HG03060 (cell line): ENCODE measurements at regions not wholly inside any gene's neighbourhood (a gene's known extent, or its start where the extent isn't known, plus 50 kb on each side); places are given as distances from the start of the nearest gene placed in this dataset.

Experiments
- ATAC-seq: cut with Tn5 transposase; IDR thresholded peaks from one replicate; pipeline ENCODE4 v1.9.1; 2021; ENCODE audit warnings: low read depth, moderate number of reproducible peaks; ENCODE audit not compliant: unreplicated experiment

GRCh38 chr1:175865041-175865766, 121.8 kb upstream of the TNR start:
- no peak for ATAC-seq

GRCh38 chr1:175864625-175865024, 121.2 kb upstream of the TNR start:
- ATAC-seq: no peak

DNA sequence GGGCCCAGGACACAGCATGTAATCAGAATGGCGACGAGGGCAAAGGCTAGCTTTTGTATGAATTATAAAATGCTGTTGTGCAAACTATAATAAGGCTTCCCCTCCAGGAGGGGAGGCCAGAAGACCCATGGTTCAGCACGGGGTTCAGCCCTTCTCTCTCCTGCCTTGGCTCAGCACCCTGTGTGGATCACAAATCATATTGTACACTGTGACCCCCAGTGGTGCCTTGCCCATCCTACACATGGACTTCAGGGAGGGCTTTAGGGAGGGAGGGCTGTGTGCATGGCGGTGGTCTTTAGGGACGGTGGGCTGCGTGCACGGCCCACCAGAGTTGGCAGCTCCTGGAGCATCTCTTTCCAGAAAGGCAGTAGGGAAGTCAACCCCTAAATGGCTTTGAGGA, 120.8 kb upstream of the TNR start:
- no peak for ATAC-seq

- ATAC-seq: no peak
These were observed 120.1 kb upstream of the TNR start for GRCh38 chr1:175863299-175864050.

- no peak for ATAC-seq
These were observed 119.0 kb upstream of the TNR start for GRCh38 chr1:175862408-175862807.

- ATAC-seq: no peak
These were observed 118.4 kb upstream of the TNR start for GRCh38 chr1:175861626-175862367.

- no peak for ATAC-seq
These were observed 114.4 kb upstream of the TNR start for GRCh38 chr1:175857756-175858155.

DNA sequence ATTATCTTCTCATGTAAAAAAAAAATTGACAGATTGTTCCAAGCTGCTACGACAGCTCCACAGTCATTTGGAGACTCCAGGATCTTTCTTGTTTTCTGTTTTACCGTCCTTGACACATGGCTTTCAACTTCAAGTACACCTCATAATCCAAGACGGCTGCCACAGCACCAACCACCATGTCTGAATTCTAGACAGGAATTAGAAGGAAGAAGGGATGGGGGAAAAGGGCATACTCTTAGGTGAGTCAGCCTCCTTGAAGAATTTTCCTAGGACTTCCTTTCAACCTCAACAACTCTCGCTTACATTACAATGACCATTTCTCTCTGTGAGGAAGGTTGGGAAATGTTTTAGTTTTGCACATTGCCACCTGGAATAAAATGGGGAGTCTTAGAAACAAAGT, 110.3 kb upstream of the TNR start:
- ATAC-seq: no peak

- ATAC-seq: no peak
These were observed 108.4 kb upstream of the TNR start for GRCh38 chr1:175851749-175852148.

- ATAC-seq: no peak
These were observed 104.9 kb upstream of the TNR start for GRCh38 chr1:175848329-175848728.

GRCh38 chr1:175845985-175846384, 102.6 kb upstream of the TNR start:
- no peak for ATAC-seq

DNA sequence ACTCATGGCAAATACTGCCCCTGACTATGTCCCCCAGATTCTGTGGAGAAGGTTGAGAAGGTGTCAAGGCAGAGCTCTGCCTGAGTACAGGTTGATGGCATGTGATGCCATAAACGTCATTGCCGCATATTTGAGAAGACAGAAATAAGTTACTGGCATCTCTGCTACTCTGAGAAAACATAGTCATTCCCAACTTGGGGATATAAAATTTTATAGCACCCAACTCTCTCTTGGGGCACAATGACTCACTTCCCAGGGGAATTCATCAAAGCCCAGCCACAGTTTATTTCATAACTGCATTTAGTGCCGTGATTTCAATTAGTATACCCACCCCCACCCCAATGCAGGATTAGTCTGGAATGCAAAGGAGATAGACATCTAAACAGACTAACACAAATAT, 101.9 kb upstream of the TNR start:
- ATAC-seq: no peak

- ATAC-seq: no peak
These were observed 101.5 kb upstream of the TNR start for GRCh38 chr1:175844877-175845276.

- ATAC-seq: no peak
These were observed 99.2 kb upstream of the TNR start for GRCh38 chr1:175842550-175842949.

DNA sequence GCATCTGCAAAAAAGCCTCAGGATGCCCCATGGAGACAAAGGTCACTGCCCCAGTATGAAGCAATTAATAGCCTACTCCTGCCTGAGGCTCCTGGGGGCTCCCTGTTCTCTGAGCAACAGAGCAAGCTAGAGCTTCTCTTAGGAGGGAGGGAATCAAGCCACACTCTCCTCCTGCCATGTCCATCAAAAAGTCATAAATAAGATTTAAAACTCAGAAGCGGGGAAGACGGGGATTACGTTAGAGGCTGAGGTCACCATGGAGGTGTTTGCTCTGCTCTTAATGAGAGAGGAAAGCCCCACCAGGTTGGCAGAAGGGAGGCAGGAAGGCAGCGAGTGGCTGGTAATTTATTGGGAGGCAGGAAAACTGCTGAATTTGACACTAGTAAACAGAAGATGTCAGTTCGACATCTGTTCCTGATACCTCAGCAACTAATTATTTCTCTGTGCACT, 98.4 kb upstream of the TNR start:
- ATAC-seq: no peak

GRCh38 chr1:175840787-175841186, 97.4 kb upstream of the TNR start:
- ATAC-seq: no peak

GRCh38 chr1:175839779-175840669, 96.6 kb upstream of the TNR start:
- ATAC-seq: no peak

GRCh38 chr1:175834597-175834996, 91.2 kb upstream of the TNR start:
- ATAC-seq: no peak

- ATAC-seq: no peak
These were observed 90.6 kb upstream of the TNR start for GRCh38 chr1:175833951-175834350.

GRCh38 chr1:175833502-175833901, 90.1 kb upstream of the TNR start:
- ATAC-seq: no peak
